T-helper 2 cell treated with Interferon-gamma antibody and Interleukin-4, amounts not matched to agents 5 μg/mL and 100 μg/mL, for 36 hours (primary cell): ENCODE measurements at regions not wholly inside any gene's neighbourhood (a gene's known extent, or its start where the extent isn't known, plus 50 kb on each side); places are given as distances from the start of the nearest gene placed in this dataset.

ENCODE experiments used
- DNase-seq: peaks from one replicate; pipeline ENCODE4 v3.0.0; 2021; ENCODE audit warnings: low spot score
- H3K27ac Mint-ChIP-seq: one replicate; pipeline ENCODE4 v1.8.0; 2021; ENCODE audit warnings: mild to moderate bottlenecking, mixed read lengths
- H3K27me3 Mint-ChIP-seq: one replicate; pipeline ENCODE4 v1.8.0; 2021; ENCODE audit warnings: low read depth, mixed read lengths
- H3K36me3 Mint-ChIP-seq: one replicate; pipeline ENCODE4 v1.8.0; 2021; ENCODE audit warnings: low read depth, mixed read lengths
- H3K4me1 Mint-ChIP-seq: one replicate; pipeline ENCODE4 v1.8.0; 2021; ENCODE audit warnings: low read depth, mixed read lengths
- H3K4me3 Mint-ChIP-seq: one replicate; pipeline ENCODE4 v1.8.0; 2022; ENCODE audit warnings: mild to moderate bottlenecking, moderate library complexity, mixed read lengths
- H3K9me3 Mint-ChIP-seq: one replicate; pipeline ENCODE4 v1.8.0; 2021; ENCODE audit warnings: mixed read lengths

GRCh38 chr6:98002678-98003077 lies 719.7 kb upstream of the MMS22L start:
- no peak overlapping the region for H3K27ac Mint-ChIP-seq
- no peaks in the 10 kb centered on the region for H3K27me3 Mint-ChIP-seq
- no peaks in the 10 kb centered on the region for H3K36me3 Mint-ChIP-seq
- H3K9me3 Mint-ChIP-seq: no peaks in the 10 kb centered on the region
- H3K4me3 Mint-ChIP-seq: no peak overlapping the region
- H3K4me1 Mint-ChIP-seq: no peaks in the 10 kb centered on the region
- no peak for DNase-seq

- no peaks in the 10 kb centered on the region for H3K36me3 Mint-ChIP-seq
- no peaks in the 10 kb centered on the region for H3K4me1 Mint-ChIP-seq
- no peak for DNase-seq
Measured at GRCh38 chr6:98014442-98015201, 731.6 kb upstream of the MMS22L start.

GRCh38 chr6:98016565-98016964 lies 733.5 kb upstream of the MMS22L start:
- no peak overlapping the region for H3K4me3 Mint-ChIP-seq
- H3K9me3 Mint-ChIP-seq: no peaks in the 10 kb centered on the region
- H3K27me3 Mint-ChIP-seq: no peaks in the 10 kb centered on the region
- H3K4me1 Mint-ChIP-seq: no peaks in the 10 kb centered on the region
- H3K27ac Mint-ChIP-seq: no peak overlapping the region
- DNase-seq: no peak
- H3K36me3 Mint-ChIP-seq: no peaks in the 10 kb centered on the region

More at GRCh38 chr6:98014442-98015201, 731.6 kb upstream of the MMS22L start:
- no peaks in the 10 kb centered on the region for H3K9me3 Mint-ChIP-seq
- H3K27me3 Mint-ChIP-seq: no peaks in the 10 kb centered on the region
- no peak overlapping the region for H3K4me3 Mint-ChIP-seq
- no peak overlapping the region for H3K27ac Mint-ChIP-seq

GRCh38 chr6:98020222-98020621 lies 737.2 kb upstream of the MMS22L start:
- Mint-ChIP-seq H3K27me3 (no peaks in the 10 kb centered on the region), H3K4me3 (no peak overlapping the region), H3K9me3 (no peaks in the 10 kb centered on the region), H3K36me3 (no peaks in the 10 kb centered on the region), H3K4me1 (no peaks in the 10 kb centered on the region), H3K27ac (no peak overlapping the region)
- no peak for DNase-seq

- Mint-ChIP-seq H3K27ac (no peak overlapping the region), H3K27me3 (no peaks in the 10 kb centered on the region), H3K9me3 (no peaks in the 10 kb centered on the region), H3K4me1 (no peaks in the 10 kb centered on the region), H3K4me3 (no peak overlapping the region), H3K36me3 (no peaks in the 10 kb centered on the region)
- DNase-seq: no peak
Measured at GRCh38 chr6:98024359-98024758, 741.3 kb upstream of the MMS22L start.

- no peaks in the 10 kb centered on the region for H3K9me3 Mint-ChIP-seq
- no peak for DNase-seq
- H3K4me3 Mint-ChIP-seq: no peak overlapping the region
- H3K36me3 Mint-ChIP-seq: no peaks in the 10 kb centered on the region
- H3K4me1 Mint-ChIP-seq: no peaks in the 10 kb centered on the region
- no peak overlapping the region for H3K27ac Mint-ChIP-seq
- no peaks in the 10 kb centered on the region for H3K27me3 Mint-ChIP-seq
Measured at GRCh38 chr6:98027898-98028297, 744.9 kb upstream of the MMS22L start.

- H3K4me1 Mint-ChIP-seq: no peaks in the 10 kb centered on the region
- no peak overlapping the region for H3K27ac Mint-ChIP-seq
- no peaks in the 10 kb centered on the region for H3K36me3 Mint-ChIP-seq
- H3K9me3 Mint-ChIP-seq: no peaks in the 10 kb centered on the region
- no peaks in the 10 kb centered on the region for H3K27me3 Mint-ChIP-seq
- DNase-seq: no peak
- H3K4me3 Mint-ChIP-seq: no peak overlapping the region
Measured at GRCh38 chr6:98033617-98034016, 750.6 kb upstream of the MMS22L start.

GRCh38 chr6:98036344-98036923 lies 753.4 kb upstream of the MMS22L start:
- no peak for DNase-seq
- no peaks in the 10 kb centered on the region for H3K9me3 Mint-ChIP-seq
- H3K27me3 Mint-ChIP-seq: no peaks in the 10 kb centered on the region
- no peak overlapping the region for H3K27ac Mint-ChIP-seq
- no peaks in the 10 kb centered on the region for H3K36me3 Mint-ChIP-seq
- H3K4me1 Mint-ChIP-seq: no peaks in the 10 kb centered on the region
- H3K4me3 Mint-ChIP-seq: no peak overlapping the region

- Mint-ChIP-seq H3K27ac (no peak overlapping the region), H3K36me3 (no peaks in the 10 kb centered on the region), H3K4me3 (no peak overlapping the region), H3K9me3 (no peaks in the 10 kb centered on the region), H3K4me1 (no peaks in the 10 kb centered on the region), H3K27me3 (no peaks in the 10 kb centered on the region)
- DNase-seq: no peak
Measured at GRCh38 chr6:98037571-98037970, 754.6 kb upstream of the MMS22L start.

- no peak overlapping the region for H3K27ac Mint-ChIP-seq
- H3K4me3 Mint-ChIP-seq: no peak overlapping the region
- no peaks in the 10 kb centered on the region for H3K9me3 Mint-ChIP-seq
- no peaks in the 10 kb centered on the region for H3K4me1 Mint-ChIP-seq
- H3K27me3 Mint-ChIP-seq: no peaks in the 10 kb centered on the region
- H3K36me3 Mint-ChIP-seq: no peaks in the 10 kb centered on the region
- DNase-seq: no peak
Measured at GRCh38 chr6:98039443-98039842, 756.4 kb upstream of the MMS22L start.

GRCh38 chr6:98039904-98040607 lies 757.0 kb upstream of the MMS22L start:
- no peak overlapping the region for H3K4me3 Mint-ChIP-seq
- no peak for DNase-seq
- no peak overlapping the region for H3K27ac Mint-ChIP-seq

GRCh38 chr6:98041056-98041455 lies 758.0 kb upstream of the MMS22L start:
- no peak for DNase-seq
- H3K27ac Mint-ChIP-seq: no peak overlapping the region
- H3K36me3 Mint-ChIP-seq: no peaks in the 10 kb centered on the region
- H3K4me3 Mint-ChIP-seq: no peak overlapping the region
- H3K4me1 Mint-ChIP-seq: no peaks in the 10 kb centered on the region
- no peaks in the 10 kb centered on the region for H3K9me3 Mint-ChIP-seq
- H3K27me3 Mint-ChIP-seq: no peaks in the 10 kb centered on the region

More at GRCh38 chr6:98039904-98040607, 757.0 kb upstream of the MMS22L start:
- no peaks in the 10 kb centered on the region for H3K4me1 Mint-ChIP-seq
- H3K36me3 Mint-ChIP-seq: no peaks in the 10 kb centered on the region
- no peaks in the 10 kb centered on the region for H3K9me3 Mint-ChIP-seq
- no peaks in the 10 kb centered on the region for H3K27me3 Mint-ChIP-seq

GRCh38 chr6:98041921-98042320 lies 758.9 kb upstream of the MMS22L start:
- DNase-seq: no peak
- no peaks in the 10 kb centered on the region for H3K27me3 Mint-ChIP-seq
- no peaks in the 10 kb centered on the region for H3K4me1 Mint-ChIP-seq
- H3K36me3 Mint-ChIP-seq: no peaks in the 10 kb centered on the region
- no peak overlapping the region for H3K27ac Mint-ChIP-seq
- no peak overlapping the region for H3K4me3 Mint-ChIP-seq
- no peaks in the 10 kb centered on the region for H3K9me3 Mint-ChIP-seq

- Mint-ChIP-seq H3K27me3 (no peaks in the 10 kb centered on the region), H3K27ac (no peak overlapping the region), H3K9me3 (no peaks in the 10 kb centered on the region), H3K4me3 (no peak overlapping the region), H3K36me3 (no peaks in the 10 kb centered on the region), H3K4me1 (no peaks in the 10 kb centered on the region)
- DNase-seq: no peak
Measured at GRCh38 chr6:98044151-98044561, 761.1 kb upstream of the MMS22L start.
